Thyroid gland (tissue), 4 donors: ENCODE measurements at regions not wholly inside any gene's neighbourhood (a gene's known extent, or its start where the extent isn't known, plus 50 kb on each side); places are given as distances from the start of the nearest gene placed in this dataset.

Experiments used
- DNase-seq, 2 donors: peaks; one replicate each; pipeline ENCODE4 v3.0.0-alpha.2; 2019
- H3K27ac ChIP-seq, 3 donors: fragments of 200-600 bp; sonication (generic); 1 replicate in 2 of 3; 2 replicates in 1 of 3; pipeline ENCODE4 v1.5.1; 2016 to 2019; ENCODE audit warnings: mild to moderate bottlenecking in 1 of 3, moderate library complexity in 1 of 3
- H3K27me3 ChIP-seq: fragments of 200-600 bp; sonication (generic); one replicate; pipeline ENCODE4 v1.5.1; 2019
- H3K36me3 ChIP-seq, 2 donors: fragments of 200-600 bp; sonication (generic); one replicate each; pipeline ENCODE4 v1.5.1; 2016 to 2019
- H3K4me1 ChIP-seq, 2 donors: fragments of 200-600 bp; sonication (generic); one replicate each; pipeline ENCODE4 v1.5.1; 2017 to 2019
- H3K4me3 ChIP-seq, 3 donors: fragments of 200-600 bp; sonication (generic); replicated peaks in 1 of 3; 1 replicate in 2 of 3; 2 replicates in 1 of 3; pipeline ENCODE4 v1.5.1; 2016; ENCODE audit warnings: mild to moderate bottlenecking in 1 of 3
- H3K9me3 ChIP-seq: fragments of 200-600 bp; sonication (generic); one replicate; pipeline ENCODE4 v1.5.1; 2017
- CTCF ChIP-seq, 6 experiments: fragments of 200-600 bp in 3 of 6; fragments of 450-650 bp in 3 of 6; sonication (generic) in 3 of 6; IDR thresholded peaks; one replicate each; pipeline ENCODE4 v1.5.1; 2016 to 2019; ENCODE audit warnings: antibody characterized with exemption in 6 of 6, mild to moderate bottlenecking in 2 of 6, inconsistent platforms in 1 of 6, moderate library complexity in 1 of 6
- POLR2A ChIP-seq, 2 donors: fragments of 450-650 bp; IDR thresholded peaks; one replicate each; pipeline ENCODE4 v1.6.1; 2017; ENCODE audit warnings: antibody characterized with exemption in 2 of 2, mild to moderate bottlenecking in 2 of 2, moderate library complexity in 1 of 2
- WGBS, 2 donors: methylation state at CpG; one replicate each; pipeline ENCODE4 v1.1.5; 2017; 5-methylcytosine and 5-hydroxymethylcytosine counted together
- intact Hi-C: fragments of 100-400 bp; cut with DNase I; formaldehyde crosslinking; loops from one replicate; pipeline ENCODE4 v1.15.1; 2023

DNA sequence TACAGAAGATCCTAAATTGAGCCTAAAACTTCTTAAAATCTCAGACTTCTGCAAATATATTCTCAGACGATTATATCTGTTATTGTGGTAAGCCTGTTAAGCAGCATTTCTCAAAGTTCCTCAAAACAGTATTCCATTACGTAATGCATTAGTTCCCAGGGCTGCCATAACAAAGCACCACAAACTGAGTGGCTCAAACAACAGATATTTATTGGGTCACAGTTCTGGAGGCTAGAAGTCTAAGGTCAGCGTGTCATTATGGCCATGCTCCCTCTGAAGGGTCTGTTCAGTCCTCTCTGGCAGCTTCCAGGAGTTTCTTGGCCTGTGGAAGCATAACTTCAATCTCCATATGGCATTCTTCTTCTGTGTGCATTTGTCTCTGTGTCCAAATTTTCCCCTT lies 103.5 kb upstream of the ST6GALNAC5 start:
- DNase-seq: no peak
- TF ChIP-seq POLR2A (IDR thresholded peaks at IDR 0.05) (no peak), CTCF (IDR thresholded peaks at IDR 0.05) (no peak)
- WGBS, 2 donors: 79 to 80% methylated on average over 3 of the region's 3 CpGs
- H3K9me3 ChIP-seq: no peaks in the 10 kb centered on the region
- H3K27me3 ChIP-seq: no peaks in the 10 kb centered on the region
- H3K36me3 ChIP-seq: no peaks in the 10 kb centered on the region
- H3K27ac ChIP-seq: no peak overlapping the region
- H3K4me3 ChIP-seq: no peak overlapping the region
- intact Hi-C loops: no loop called here
- peaks cover 0 to 7% of the 10 kb centered on the region in 2 donors for H3K4me1 ChIP-seq

GRCh38 chr1:76764638-76765454 lies 102.4 kb upstream of the ST6GALNAC5 start:
- DNase-seq: peak; percentile 53 to 64
- Histone ChIP-seq H3K27me3 (no peaks in the 10 kb centered on the region), H3K36me3 (no peaks in the 10 kb centered on the region), H3K4me3 (peak overlapping the region in 1 of 3 donors; percentile 4), H3K4me1 (peaks cover 0 to 7% of the 10 kb centered on the region in 2 donors), H3K27ac (no peak overlapping the region), H3K9me3 (no peaks in the 10 kb centered on the region)
- TF ChIP-seq CTCF (IDR thresholded peaks at IDR 0.05) (no peak), POLR2A (IDR thresholded peaks at IDR 0.05) (no peak)
- intact Hi-C loops: no loop called here
- 31 to 43% methylated on average over 26 of the region's 26 CpGs for WGBS, 2 donors

DNA sequence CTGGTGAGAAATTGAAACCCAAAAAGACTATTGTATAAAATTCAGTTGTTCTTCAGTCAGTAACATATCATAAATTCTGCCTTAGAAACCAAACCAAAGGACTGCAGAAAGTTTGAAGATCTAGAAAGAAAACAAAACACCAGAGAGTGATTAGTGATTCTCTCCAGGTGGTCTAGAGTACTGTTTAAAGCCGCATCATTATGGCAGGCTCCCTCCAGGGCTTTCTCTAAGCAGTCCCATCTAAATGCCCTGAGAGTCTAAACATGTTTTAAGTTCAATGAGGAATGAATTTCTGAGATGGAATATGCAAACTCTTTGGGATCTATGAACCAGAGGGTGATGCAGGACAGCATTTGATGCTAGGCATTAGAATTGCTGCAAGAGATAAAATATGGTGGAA lies 100.9 kb upstream of the ST6GALNAC5 start:
- no peak for DNase-seq
- Histone ChIP-seq H3K4me1 (peaks cover 0 to 7% of the 10 kb centered on the region in 2 donors), H3K27me3 (no peaks in the 10 kb centered on the region), H3K36me3 (no peaks in the 10 kb centered on the region), H3K27ac (no peak overlapping the region), H3K9me3 (no peaks in the 10 kb centered on the region), H3K4me3 (no peak overlapping the region)
- TF ChIP-seq CTCF (IDR thresholded peaks at IDR 0.05) (no peak), POLR2A (IDR thresholded peaks at IDR 0.05) (no peak)
- WGBS, 2 donors: 82 to 83% methylated on average over 1 of the region's 1 CpG
- intact Hi-C loops: no loop called here

- Histone ChIP-seq H3K4me3 (no peak overlapping the region), H3K27ac (no peak overlapping the region), H3K9me3 (no peaks in the 10 kb centered on the region), H3K36me3 (no peaks in the 10 kb centered on the region), H3K4me1 (peaks cover 0 to under 1% of the 10 kb centered on the region in 2 donors), H3K27me3 (no peaks in the 10 kb centered on the region)
- TF ChIP-seq CTCF (IDR thresholded peaks at IDR 0.05) (no peak), POLR2A (IDR thresholded peaks at IDR 0.05) (no peak)
- no peak for DNase-seq
- WGBS, 2 donors: 92 to 96% methylated on average over 2 of the region's 2 CpGs
- intact Hi-C loops: no loop called here
These were observed 97.4 kb upstream of the ST6GALNAC5 start for GRCh38 chr1:76769911-76770310.

DNA sequence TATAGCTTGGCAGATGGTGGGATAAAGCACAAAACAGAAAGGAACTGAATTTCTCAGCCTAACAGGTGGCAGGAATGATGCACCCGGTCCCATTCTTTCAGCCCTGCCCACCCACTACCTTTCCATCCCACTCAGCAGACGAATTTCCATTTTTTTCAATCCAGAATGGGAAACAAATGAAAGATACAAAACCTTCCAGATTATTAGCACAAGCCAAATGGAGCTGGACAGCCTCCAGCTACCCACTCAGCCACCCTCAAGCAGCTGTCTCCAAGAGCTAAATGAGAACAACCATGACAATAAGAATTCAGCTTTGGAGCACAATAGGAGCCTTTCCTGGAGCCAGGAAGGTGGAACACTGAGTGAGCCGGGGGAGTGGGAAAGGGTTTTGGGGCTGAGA lies 96.3 kb upstream of the ST6GALNAC5 start:
- Histone ChIP-seq H3K9me3 (no peaks in the 10 kb centered on the region), H3K27me3 (no peaks in the 10 kb centered on the region), H3K4me3 (no peak overlapping the region), H3K4me1 (no peaks in the 10 kb centered on the region), H3K36me3 (no peaks in the 10 kb centered on the region), H3K27ac (no peak overlapping the region)
- intact Hi-C loops: no loop called here
- TF ChIP-seq CTCF (IDR thresholded peaks at IDR 0.05) (no peak), POLR2A (IDR thresholded peaks at IDR 0.05) (no peak)
- 25% methylated on average over 3 of the region's 3 CpGs for WGBS, 2 donors
- peak; percentile 72 to 77 for DNase-seq
